GM12891 (cell line): ENCODE measurements at regions not wholly inside any gene's neighbourhood (a gene's known extent, or its start where the extent isn't known, plus 50 kb on each side); places are given as distances from the start of the nearest gene placed in this dataset.

Experiments
- PAX5 ChIP-seq: IDR thresholded peaks from 2 replicates; pipeline ENCODE4 v1.6.1; 2011; ENCODE audit warnings: low read length, moderate library complexity, mild to moderate bottlenecking; ENCODE audit not compliant: insufficient read depth, severe bottlenecking
- POLR2A ChIP-seq: IDR thresholded peaks from 2 replicates; pipeline ENCODE4 v1.6.1; 2011; ENCODE audit warnings: low read depth, low read length, control low read depth
- POLR2AphosphoS5 ChIP-seq: IDR thresholded peaks from 2 replicates; pipeline ENCODE4 v1.6.1; 2011; ENCODE audit warnings: low read depth, low read length, control low read depth
- SPI1 ChIP-seq: IDR thresholded peaks from 2 replicates; pipeline ENCODE4 v1.6.1; 2011; ENCODE audit warnings: low read depth, low read length, control low read depth
- TAF1 ChIP-seq: IDR thresholded peaks from 2 replicates; pipeline ENCODE4 v1.6.1; 2011; ENCODE audit warnings: low read depth, low read length, control low read depth

DNA sequence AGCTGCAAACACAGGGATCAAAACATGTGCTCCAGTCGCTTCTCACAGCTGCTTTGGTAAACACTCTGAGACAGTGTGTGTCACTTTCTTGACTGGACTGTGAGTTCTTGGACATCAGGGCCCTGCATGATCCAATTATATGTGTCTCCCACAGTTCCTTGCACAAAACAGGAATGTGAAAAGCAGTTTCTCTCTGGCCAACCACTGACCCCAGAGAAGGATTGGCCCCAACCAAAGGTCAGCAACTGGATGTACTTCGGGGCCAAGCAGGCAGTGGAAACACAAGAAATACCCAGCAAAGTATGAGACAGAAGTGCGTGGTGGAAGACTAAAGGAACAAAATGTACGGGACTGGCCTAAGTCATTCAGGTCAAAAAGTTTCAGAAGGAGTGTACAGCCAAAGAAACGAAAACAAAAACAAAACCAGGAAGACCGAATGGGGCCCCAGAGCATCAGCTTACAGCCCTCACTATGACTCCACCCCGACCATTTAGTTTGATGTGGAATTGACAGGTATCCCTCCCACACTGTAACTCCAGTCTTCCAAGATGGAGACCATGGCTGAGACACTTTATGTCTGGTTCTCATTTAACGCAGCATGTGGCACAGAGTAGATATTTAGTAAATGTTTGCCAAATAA lies 76.7 kb upstream of the LPP start:
- TF ChIP-seq POLR2AphosphoS5 (no peak), POLR2A (no peak), TAF1 (no peak), PAX5 (no peak), SPI1 (no peak)
